Endodermal cell (in vitro differentiated cells): ENCODE measurements at regions not wholly inside any gene's neighbourhood (a gene's known extent, or its start where the extent isn't known, plus 50 kb on each side); places are given as distances from the start of the nearest gene placed in this dataset.

ENCODE experiments used
- DNase-seq: peaks from one replicate; pipeline ENCODE4 v3.0.0-alpha.2; 2017
- H3K27ac ChIP-seq: 2 replicates; pipeline ENCODE4 v1.5.1; 2013; ENCODE audit warnings: mild to moderate bottlenecking, low read depth, low read length, moderate library complexity
- H3K27me3 ChIP-seq: 2 replicates; pipeline ENCODE4 v1.6.1; 2013; ENCODE audit warnings: mild to moderate bottlenecking, low read length, moderate library complexity; ENCODE audit not compliant: insufficient read depth, control insufficient read depth, poor library complexity, severe bottlenecking
- H3K36me3 ChIP-seq: 2 replicates; pipeline ENCODE4 v1.7.0; 2013; ENCODE audit warnings: mild to moderate bottlenecking, low read length, moderate library complexity; ENCODE audit not compliant: control insufficient read depth, insufficient read depth
- H3K4me1 ChIP-seq: one replicate; pipeline ENCODE4 v1.7.0; 2013; ENCODE audit warnings: low read length; ENCODE audit not compliant: control insufficient read depth, insufficient read depth
- H3K4me3 ChIP-seq: 2 replicates; pipeline ENCODE4 v1.5.1; 2013; ENCODE audit warnings: mild to moderate bottlenecking, low read length, moderate library complexity
- H3K9ac ChIP-seq: 2 replicates; pipeline ENCODE4 v1.6.1; 2013; ENCODE audit warnings: mild to moderate bottlenecking, low read length, moderate library complexity; ENCODE audit not compliant: poor library complexity, severe bottlenecking; ENCODE audit errors: extremely low read depth
- H3K9me3 ChIP-seq: 2 replicates; pipeline ENCODE4 v1.6.1; 2013; ENCODE audit warnings: mild to moderate bottlenecking, low read length, moderate library complexity; ENCODE audit not compliant: control insufficient read depth
- H3K27ac Mint-ChIP-seq: 2 replicates; pipeline ENCODE4 v1.8.0; 2020; ENCODE audit warnings: mixed read lengths
- H3K27me3 Mint-ChIP-seq: 2 replicates; pipeline ENCODE4 v1.8.0; 2021; ENCODE audit warnings: mild to moderate bottlenecking, mixed read lengths; ENCODE audit not compliant: insufficient read depth
- H3K36me3 Mint-ChIP-seq: 2 replicates; pipeline ENCODE4 v1.8.0; 2020; ENCODE audit warnings: low read depth, mixed read lengths
- H3K4me1 Mint-ChIP-seq: 2 replicates; pipeline ENCODE4 v1.8.0; 2020; ENCODE audit warnings: mixed read lengths
- H3K4me3 Mint-ChIP-seq: 2 replicates; pipeline ENCODE4 v1.8.0; 2020; ENCODE audit warnings: mild to moderate bottlenecking, moderate library complexity, mixed read lengths
- H3K9me3 Mint-ChIP-seq: 2 replicates; pipeline ENCODE4 v1.8.0; 2020; ENCODE audit warnings: mild to moderate bottlenecking, mixed read lengths
- WGBS, 2 experiments: methylation state at CpG; one replicate each; pipeline versions ENCODE4 v1.1.5 to v1.1.7; 2013; ENCODE audit warnings: missing lambda C conversion rate in 2 of 2, mixed read lengths in 1 of 2; ENCODE audit not compliant: insufficient coverage in 1 of 2, insufficient read length in 1 of 2; 5-methylcytosine and 5-hydroxymethylcytosine counted together
- TF ChIP-seq, protein P1 (sequence below): fragments of 200-600 bp; sonication (generic); conservative IDR thresholded peaks from 2 replicates; pipeline ENCODE4 v1.5.0; 2021; ENCODE audit warnings: antibody characterized with exemption, mild to moderate bottlenecking

DNA sequence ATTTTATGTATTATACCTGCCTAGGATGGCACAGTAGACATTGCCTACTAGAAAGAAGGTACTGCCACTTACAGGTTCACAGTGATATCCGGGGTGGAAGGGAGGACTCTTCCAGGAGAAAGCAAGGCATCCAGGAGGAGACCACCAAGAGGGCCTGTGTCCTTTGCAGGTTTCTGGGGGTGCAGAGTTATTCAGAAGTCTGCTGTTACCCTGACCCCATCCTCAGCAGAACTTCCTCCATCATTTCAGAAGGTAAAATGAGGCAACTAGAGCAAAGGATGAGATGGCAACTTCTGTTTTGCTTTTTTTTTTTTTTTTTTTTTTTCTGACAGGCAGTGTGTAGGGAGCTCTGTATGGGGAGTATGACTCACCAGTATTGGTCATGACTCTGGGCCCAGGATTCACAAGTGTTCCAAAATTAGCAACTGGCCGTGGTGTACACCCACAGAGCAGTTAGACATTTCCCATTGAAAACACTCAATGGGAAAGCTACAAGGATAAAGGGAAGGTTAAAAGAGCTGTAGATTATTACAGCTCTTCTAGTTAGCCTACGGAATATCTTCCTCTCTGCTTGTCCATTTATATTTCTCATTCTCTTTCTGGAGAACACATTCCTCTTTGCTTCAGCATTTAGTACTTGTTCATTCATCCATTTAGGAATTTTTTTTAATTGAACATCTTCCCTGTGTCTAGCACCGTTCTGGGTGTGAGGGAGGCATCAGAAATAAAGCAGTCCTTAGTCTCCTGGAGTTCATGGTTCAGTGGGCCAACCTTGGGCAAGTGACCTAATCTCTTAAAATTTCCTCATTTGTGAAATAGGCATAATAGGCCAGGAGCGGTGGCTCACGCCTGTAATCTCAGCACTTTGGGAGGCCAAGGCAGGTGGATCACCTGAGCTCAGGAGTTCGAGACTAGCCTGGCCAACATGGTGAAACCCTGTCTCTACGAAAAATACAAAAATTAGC is 50.5 kb upstream of the PPP2R5A start:
- Mint-ChIP-seq H3K9me3 (no peaks in the 10 kb centered on the region), H3K4me1 (peaks cover 36% of the 10 kb centered on the region), H3K4me3 (no peak overlapping the region), H3K27me3 (peaks cover 4% of the 10 kb centered on the region), H3K27ac (no peak overlapping the region), H3K36me3 (no peaks in the 10 kb centered on the region)
- Histone ChIP-seq H3K4me1 (peaks cover 22% of the 10 kb centered on the region), H3K27me3 (no peaks in the 10 kb centered on the region), H3K9ac (no peak overlapping the region), H3K9me3 (no peaks in the 10 kb centered on the region), H3K4me3 (no peak overlapping the region), H3K27ac (no peak overlapping the region), H3K36me3 (no peaks in the 10 kb centered on the region)
- no peak for DNase-seq
- TF ChIP-seq, protein P1, sequence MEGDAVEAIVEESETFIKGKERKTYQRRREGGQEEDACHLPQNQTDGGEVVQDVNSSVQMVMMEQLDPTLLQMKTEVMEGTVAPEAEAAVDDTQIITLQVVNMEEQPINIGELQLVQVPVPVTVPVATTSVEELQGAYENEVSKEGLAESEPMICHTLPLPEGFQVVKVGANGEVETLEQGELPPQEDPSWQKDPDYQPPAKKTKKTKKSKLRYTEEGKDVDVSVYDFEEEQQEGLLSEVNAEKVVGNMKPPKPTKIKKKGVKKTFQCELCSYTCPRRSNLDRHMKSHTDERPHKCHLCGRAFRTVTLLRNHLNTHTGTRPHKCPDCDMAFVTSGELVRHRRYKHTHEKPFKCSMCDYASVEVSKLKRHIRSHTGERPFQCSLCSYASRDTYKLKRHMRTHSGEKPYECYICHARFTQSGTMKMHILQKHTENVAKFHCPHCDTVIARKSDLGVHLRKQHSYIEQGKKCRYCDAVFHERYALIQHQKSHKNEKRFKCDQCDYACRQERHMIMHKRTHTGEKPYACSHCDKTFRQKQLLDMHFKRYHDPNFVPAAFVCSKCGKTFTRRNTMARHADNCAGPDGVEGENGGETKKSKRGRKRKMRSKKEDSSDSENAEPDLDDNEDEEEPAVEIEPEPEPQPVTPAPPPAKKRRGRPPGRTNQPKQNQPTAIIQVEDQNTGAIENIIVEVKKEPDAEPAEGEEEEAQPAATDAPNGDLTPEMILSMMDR = no peak
- 87 to 93% methylated on average over 6 to 8 of the region's 8 CpGs for WGBS, 2 experiments
